Lower leg skin (tissue), 3 donors: ENCODE measurements at regions not wholly inside any gene's neighbourhood (a gene's known extent, or its start where the extent isn't known, plus 50 kb on each side); places are given as distances from the start of the nearest gene placed in this dataset.

ENCODE experiments used
- CTCF ChIP-seq, 3 donors: fragments of 450-650 bp; IDR thresholded peaks; one replicate each; pipeline ENCODE4 v1.5.1; 2016; ENCODE audit warnings: antibody characterized with exemption in 3 of 3, mild to moderate bottlenecking in 3 of 3, moderate library complexity in 2 of 3
- POLR2A ChIP-seq, 2 donors: fragments of 450-650 bp; IDR thresholded peaks; one replicate each; pipeline ENCODE4 v1.6.1; 2016 to 2017; ENCODE audit warnings: antibody characterized with exemption in 2 of 2, mild to moderate bottlenecking in 1 of 2, moderate library complexity in 1 of 2

GRCh38 chr20:33908336-33908735, 85.4 kb upstream of the RALY start:
- no peak for TF ChIP-seq CTCF (IDR thresholded peaks at IDR 0.05)
- no peak for TF ChIP-seq POLR2A (IDR thresholded peaks at IDR 0.05)
